ENCODE measurements at regions not wholly inside any gene's neighbourhood (a gene's known extent, or its start where the extent isn't known, plus 50 kb on each side); places are given as distances from the start of the nearest gene placed in this dataset.

GRCh38 chr2:204260901-204261300, 284.4 kb upstream of the PARD3B start:
- no peak overlapping the region for H3K4me3 Mint-ChIP-seq
- peaks cover 10% of the 10 kb centered on the region for H3K27me3 Mint-ChIP-seq
- H3K9me3 Mint-ChIP-seq, result no peaks in the 10 kb centered on the region
- no peaks in the 10 kb centered on the region for H3K36me3 Mint-ChIP-seq
- no peaks in the 10 kb centered on the region for H3K4me1 Mint-ChIP-seq
- H3K27ac Mint-ChIP-seq, result no peak overlapping the region

- H3K4me3 Mint-ChIP-seq, result no peak overlapping the region
- H3K4me1 Mint-ChIP-seq, result no peaks in the 10 kb centered on the region
- no peaks in the 10 kb centered on the region for H3K9me3 Mint-ChIP-seq
- H3K27ac Mint-ChIP-seq, result no peak overlapping the region
- peaks cover 14% of the 10 kb centered on the region for H3K27me3 Mint-ChIP-seq
- no peaks in the 10 kb centered on the region for H3K36me3 Mint-ChIP-seq
Observed at GRCh38 chr2:204261846-204262245, 283.4 kb upstream of the PARD3B start.

GRCh38 chr2:204264085-204264553, 281.2 kb upstream of the PARD3B start:
- no peaks in the 10 kb centered on the region for H3K4me1 Mint-ChIP-seq
- H3K27me3 Mint-ChIP-seq, result peaks cover 14% of the 10 kb centered on the region
- H3K27ac Mint-ChIP-seq, result no peak overlapping the region
- H3K4me3 Mint-ChIP-seq, result no peak overlapping the region
- H3K36me3 Mint-ChIP-seq, result no peaks in the 10 kb centered on the region
- no peaks in the 10 kb centered on the region for H3K9me3 Mint-ChIP-seq

- H3K4me3 Mint-ChIP-seq, result no peak overlapping the region
- peaks cover 15% of the 10 kb centered on the region for H3K27me3 Mint-ChIP-seq
- H3K4me1 Mint-ChIP-seq, result no peaks in the 10 kb centered on the region
- H3K36me3 Mint-ChIP-seq, result no peaks in the 10 kb centered on the region
- no peak overlapping the region for H3K27ac Mint-ChIP-seq
- H3K9me3 Mint-ChIP-seq, result no peaks in the 10 kb centered on the region
Observed at GRCh38 chr2:204264621-204265140, 280.6 kb upstream of the PARD3B start.

- H3K27ac Mint-ChIP-seq, result no peak overlapping the region
- no peaks in the 10 kb centered on the region for H3K36me3 Mint-ChIP-seq
- no peaks in the 10 kb centered on the region for H3K4me1 Mint-ChIP-seq
- H3K9me3 Mint-ChIP-seq, result no peaks in the 10 kb centered on the region
- peaks cover 15% of the 10 kb centered on the region for H3K27me3 Mint-ChIP-seq
- no peak overlapping the region for H3K4me3 Mint-ChIP-seq
Observed at GRCh38 chr2:204265681-204266181, 279.5 kb upstream of the PARD3B start.

- Mint-ChIP-seq H3K4me3 (no peak overlapping the region), H3K4me1 (no peaks in the 10 kb centered on the region), H3K27me3 (peaks cover 9% of the 10 kb centered on the region), H3K27ac (no peak overlapping the region), H3K9me3 (no peaks in the 10 kb centered on the region), H3K36me3 (no peaks in the 10 kb centered on the region)
Observed at GRCh38 chr2:204268458-204268857, 276.8 kb upstream of the PARD3B start.

- Mint-ChIP-seq H3K27ac (no peak overlapping the region), H3K9me3 (no peaks in the 10 kb centered on the region), H3K4me3 (no peak overlapping the region), H3K36me3 (no peaks in the 10 kb centered on the region), H3K27me3 (peaks cover 9% of the 10 kb centered on the region), H3K4me1 (no peaks in the 10 kb centered on the region)
Observed at GRCh38 chr2:204268971-204269370, 276.3 kb upstream of the PARD3B start.

- Mint-ChIP-seq H3K36me3 (no peaks in the 10 kb centered on the region), H3K4me1 (no peaks in the 10 kb centered on the region), H3K27ac (no peak overlapping the region), H3K4me3 (no peak overlapping the region), H3K9me3 (no peaks in the 10 kb centered on the region), H3K27me3 (peaks cover 2% of the 10 kb centered on the region)
Observed at GRCh38 chr2:204272089-204272488, 273.2 kb upstream of the PARD3B start.

GRCh38 chr2:204272610-204273287, 272.5 kb upstream of the PARD3B start:
- Mint-ChIP-seq H3K9me3 (no peaks in the 10 kb centered on the region), H3K4me1 (no peaks in the 10 kb centered on the region), H3K36me3 (no peaks in the 10 kb centered on the region), H3K27me3 (peaks cover 2% of the 10 kb centered on the region), H3K4me3 (no peak overlapping the region), H3K27ac (no peak overlapping the region)

- Mint-ChIP-seq H3K4me1 (no peaks in the 10 kb centered on the region), H3K36me3 (no peaks in the 10 kb centered on the region), H3K4me3 (no peak overlapping the region), H3K27me3 (peaks cover 4% of the 10 kb centered on the region), H3K27ac (no peak overlapping the region), H3K9me3 (no peaks in the 10 kb centered on the region)
Observed at GRCh38 chr2:204274429-204274828, 270.8 kb upstream of the PARD3B start.

- Mint-ChIP-seq H3K4me1 (no peaks in the 10 kb centered on the region), H3K4me3 (no peak overlapping the region), H3K36me3 (no peaks in the 10 kb centered on the region), H3K9me3 (no peaks in the 10 kb centered on the region), H3K27ac (no peak overlapping the region), H3K27me3 (peaks cover 4% of the 10 kb centered on the region)
Observed at GRCh38 chr2:204274991-204275390, 270.3 kb upstream of the PARD3B start.

GRCh38 chr2:204277226-204277625, 268.0 kb upstream of the PARD3B start:
- H3K27ac Mint-ChIP-seq, result no peak overlapping the region
- no peaks in the 10 kb centered on the region for H3K36me3 Mint-ChIP-seq
- H3K27me3 Mint-ChIP-seq, result peaks cover 10% of the 10 kb centered on the region
- no peaks in the 10 kb centered on the region for H3K4me1 Mint-ChIP-seq
- H3K9me3 Mint-ChIP-seq, result no peaks in the 10 kb centered on the region
- H3K4me3 Mint-ChIP-seq, result no peak overlapping the region

GRCh38 chr2:204278454-204278853, 266.8 kb upstream of the PARD3B start:
- H3K9me3 Mint-ChIP-seq, result no peaks in the 10 kb centered on the region
- no peak overlapping the region for H3K27ac Mint-ChIP-seq
- H3K36me3 Mint-ChIP-seq, result no peaks in the 10 kb centered on the region
- H3K4me3 Mint-ChIP-seq, result no peak overlapping the region
- H3K4me1 Mint-ChIP-seq, result no peaks in the 10 kb centered on the region
- H3K27me3 Mint-ChIP-seq, result peaks cover 10% of the 10 kb centered on the region

GRCh38 chr2:204279819-204280218, 265.5 kb upstream of the PARD3B start:
- H3K4me3 Mint-ChIP-seq, result no peak overlapping the region
- H3K36me3 Mint-ChIP-seq, result no peaks in the 10 kb centered on the region
- H3K27ac Mint-ChIP-seq, result no peak overlapping the region
- H3K27me3 Mint-ChIP-seq, result peaks cover 13% of the 10 kb centered on the region
- H3K4me1 Mint-ChIP-seq, result no peaks in the 10 kb centered on the region
- no peaks in the 10 kb centered on the region for H3K9me3 Mint-ChIP-seq

GRCh38 chr2:204280262-204280668, 265.0 kb upstream of the PARD3B start:
- Mint-ChIP-seq H3K36me3 (no peaks in the 10 kb centered on the region), H3K27me3 (peaks cover 13% of the 10 kb centered on the region), H3K27ac (no peak overlapping the region), H3K4me1 (no peaks in the 10 kb centered on the region), H3K9me3 (no peaks in the 10 kb centered on the region), H3K4me3 (no peak overlapping the region)

- H3K36me3 Mint-ChIP-seq, result no peaks in the 10 kb centered on the region
- H3K4me3 Mint-ChIP-seq, result no peak overlapping the region
- H3K4me1 Mint-ChIP-seq, result no peaks in the 10 kb centered on the region
- H3K9me3 Mint-ChIP-seq, result no peaks in the 10 kb centered on the region
- no peak overlapping the region for H3K27ac Mint-ChIP-seq
- peaks cover 15% of the 10 kb centered on the region for H3K27me3 Mint-ChIP-seq
Observed at GRCh38 chr2:204282081-204282480, 263.2 kb upstream of the PARD3B start.

- Mint-ChIP-seq H3K4me1 (no peaks in the 10 kb centered on the region), H3K9me3 (no peaks in the 10 kb centered on the region), H3K36me3 (no peaks in the 10 kb centered on the region), H3K27me3 (peaks cover 15% of the 10 kb centered on the region), H3K27ac (no peak overlapping the region), H3K4me3 (no peak overlapping the region)
Observed at GRCh38 chr2:204282525-204282924, 262.8 kb upstream of the PARD3B start.

Data from activated naive CD4-positive, alpha-beta T cell treated with anti-CD3 and anti-CD28 coated beads, Interleukin-2, amount 50 U/mL, for 24 hours (primary cell).